ENCODE measurements at regions not wholly inside any gene's neighbourhood (a gene's known extent, or its start where the extent isn't known, plus 50 kb on each side); places are given as distances from the start of the nearest gene placed in this dataset.

DNA sequence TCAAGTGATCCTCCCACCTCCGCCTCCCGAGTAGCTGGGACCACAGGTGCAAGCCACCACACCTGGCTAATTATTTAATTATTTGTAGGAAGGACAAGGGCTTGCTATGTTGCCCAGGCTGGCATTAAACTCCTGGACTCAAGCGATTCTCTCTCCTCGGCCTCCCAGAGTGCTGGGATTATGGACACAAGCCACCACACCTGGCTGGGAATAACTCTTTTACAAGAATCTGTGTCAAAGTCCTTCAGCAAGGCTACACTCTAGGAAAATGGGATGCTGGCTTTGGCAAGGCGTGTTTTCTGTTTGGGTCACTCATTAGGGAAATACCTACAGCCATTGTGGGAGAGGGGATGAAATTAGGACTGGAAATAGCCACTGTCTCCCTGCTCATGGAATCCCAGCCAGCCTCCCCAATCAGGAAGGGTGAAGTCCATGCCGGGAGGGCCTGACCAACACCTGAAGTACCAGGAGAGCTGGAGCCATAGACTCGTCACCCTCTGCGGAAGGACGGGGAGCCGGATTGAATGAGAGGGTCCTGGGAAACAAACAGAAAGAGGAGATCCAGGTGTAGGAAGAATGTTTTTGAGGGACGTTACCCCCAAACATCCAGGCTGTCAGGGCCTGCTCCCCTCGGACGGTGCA is 72.2 kb upstream of the MYL10 start:
- Mint-ChIP-seq H3K4me3 (no peak overlapping the region), H3K4me1 (peaks cover 20% of the 10 kb centered on the region), H3K27me3 (ENCODE audit: low read depth) (peaks cover 3% of the 10 kb centered on the region), H3K36me3 (ENCODE audit: low read depth) (no peaks in the 10 kb centered on the region), H3K27ac (ENCODE audit: unreplicated experiment) (no peak overlapping the region), H3K9me3 (no peaks in the 10 kb centered on the region)
- no peak for DNase-seq (ENCODE audit: low read depth, low spot score)
- TF ChIP-seq, protein P1, sequence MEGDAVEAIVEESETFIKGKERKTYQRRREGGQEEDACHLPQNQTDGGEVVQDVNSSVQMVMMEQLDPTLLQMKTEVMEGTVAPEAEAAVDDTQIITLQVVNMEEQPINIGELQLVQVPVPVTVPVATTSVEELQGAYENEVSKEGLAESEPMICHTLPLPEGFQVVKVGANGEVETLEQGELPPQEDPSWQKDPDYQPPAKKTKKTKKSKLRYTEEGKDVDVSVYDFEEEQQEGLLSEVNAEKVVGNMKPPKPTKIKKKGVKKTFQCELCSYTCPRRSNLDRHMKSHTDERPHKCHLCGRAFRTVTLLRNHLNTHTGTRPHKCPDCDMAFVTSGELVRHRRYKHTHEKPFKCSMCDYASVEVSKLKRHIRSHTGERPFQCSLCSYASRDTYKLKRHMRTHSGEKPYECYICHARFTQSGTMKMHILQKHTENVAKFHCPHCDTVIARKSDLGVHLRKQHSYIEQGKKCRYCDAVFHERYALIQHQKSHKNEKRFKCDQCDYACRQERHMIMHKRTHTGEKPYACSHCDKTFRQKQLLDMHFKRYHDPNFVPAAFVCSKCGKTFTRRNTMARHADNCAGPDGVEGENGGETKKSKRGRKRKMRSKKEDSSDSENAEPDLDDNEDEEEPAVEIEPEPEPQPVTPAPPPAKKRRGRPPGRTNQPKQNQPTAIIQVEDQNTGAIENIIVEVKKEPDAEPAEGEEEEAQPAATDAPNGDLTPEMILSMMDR (conservative IDR thresholded peaks at IDR 0.05): no peak

- H3K4me1 Mint-ChIP-seq: peaks cover 20% of the 10 kb centered on the region
Measured at GRCh38 chr7:101702362-101702850, 73.3 kb upstream of the MYL10 start.

DNA sequence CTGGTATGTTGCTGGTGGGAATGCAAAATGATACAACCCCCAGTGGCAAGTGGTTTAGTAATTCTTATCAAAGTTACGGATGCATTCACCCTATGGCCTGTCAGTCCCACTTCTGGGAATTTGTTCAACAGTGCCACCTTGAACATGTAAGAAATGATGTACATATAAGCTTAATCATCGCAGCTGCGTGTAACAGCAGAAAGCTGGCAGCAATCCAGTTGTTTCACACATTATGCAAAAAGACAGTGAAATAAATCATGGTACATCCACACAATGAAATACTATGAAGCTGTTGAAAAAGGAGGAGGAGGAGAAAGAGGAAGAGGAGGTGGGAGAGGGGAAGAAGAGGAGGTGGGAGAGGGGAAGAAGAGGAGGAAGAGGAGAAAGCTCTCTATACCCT is 76.2 kb upstream of the MYL10 start:
- H3K4me1 Mint-ChIP-seq: peaks cover 6% of the 10 kb centered on the region
- no peak for DNase-seq (ENCODE audit: low read depth, low spot score)
- H3K9me3 Mint-ChIP-seq: no peaks in the 10 kb centered on the region
- no peak overlapping the region for H3K27ac Mint-ChIP-seq (ENCODE audit: unreplicated experiment)
- TF ChIP-seq, protein P1 (conservative IDR thresholded peaks at IDR 0.05): no peak
- no peak overlapping the region for H3K4me3 Mint-ChIP-seq
- peaks cover 12% of the 10 kb centered on the region for H3K27me3 Mint-ChIP-seq (ENCODE audit: low read depth)
- H3K36me3 Mint-ChIP-seq (ENCODE audit: low read depth): no peaks in the 10 kb centered on the region

More at GRCh38 chr7:101702362-101702850, 73.3 kb upstream of the MYL10 start:
- Mint-ChIP-seq H3K27me3 (ENCODE audit: low read depth) (peaks cover 12% of the 10 kb centered on the region), H3K9me3 (no peaks in the 10 kb centered on the region), H3K27ac (ENCODE audit: unreplicated experiment) (peak overlapping the region; percentile 57), H3K36me3 (ENCODE audit: low read depth) (no peaks in the 10 kb centered on the region), H3K4me3 (no peak overlapping the region)
- no peak for DNase-seq (ENCODE audit: low read depth, low spot score)
- TF ChIP-seq, protein P1 (conservative IDR thresholded peaks at IDR 0.05): peak; percentile 31

DNA sequence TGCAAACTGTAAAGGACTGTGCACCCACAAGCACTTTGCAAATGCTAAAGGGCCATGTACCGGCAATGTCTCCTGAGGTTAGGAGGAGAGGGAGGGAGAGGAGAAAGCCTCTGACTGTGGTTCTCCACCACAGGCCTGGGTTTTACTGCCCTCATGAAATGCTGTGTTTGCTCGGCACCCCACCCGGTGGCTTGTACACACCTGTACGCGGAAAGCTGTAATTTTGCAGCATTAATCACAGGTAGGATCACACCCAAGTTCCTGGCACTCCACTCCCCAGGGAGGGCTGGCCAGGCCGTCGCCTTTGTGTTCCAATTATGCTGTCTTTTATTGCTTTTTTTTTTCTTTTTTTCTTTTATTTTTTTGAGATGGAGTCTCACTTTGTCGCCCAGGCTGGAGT is 78.5 kb upstream of the MYL10 start:
- Mint-ChIP-seq H3K4me3 (no peak overlapping the region), H3K27me3 (ENCODE audit: low read depth) (peaks cover 12% of the 10 kb centered on the region), H3K27ac (ENCODE audit: unreplicated experiment) (no peak overlapping the region), H3K36me3 (ENCODE audit: low read depth) (no peaks in the 10 kb centered on the region), H3K9me3 (no peaks in the 10 kb centered on the region), H3K4me1 (no peaks in the 10 kb centered on the region)
- DNase-seq (ENCODE audit: low read depth, low spot score): no peak
- TF ChIP-seq, protein P1 (conservative IDR thresholded peaks at IDR 0.05): no peak

GRCh38 chr7:101708223-101708622 is 79.1 kb upstream of the MYL10 start:
- H3K27ac Mint-ChIP-seq (ENCODE audit: unreplicated experiment): no peak overlapping the region
- H3K9me3 Mint-ChIP-seq: no peaks in the 10 kb centered on the region
- DNase-seq (ENCODE audit: low read depth, low spot score): no peak
- peaks cover 12% of the 10 kb centered on the region for H3K27me3 Mint-ChIP-seq (ENCODE audit: low read depth)
- no peak overlapping the region for H3K4me3 Mint-ChIP-seq
- H3K36me3 Mint-ChIP-seq (ENCODE audit: low read depth): no peaks in the 10 kb centered on the region
- no peaks in the 10 kb centered on the region for H3K4me1 Mint-ChIP-seq
- TF ChIP-seq, protein P1 (conservative IDR thresholded peaks at IDR 0.05): no peak

Measured in neural crest cell (in vitro differentiated cells).